DOHH2 (cell line): ENCODE measurements at regions not wholly inside any gene's neighbourhood (a gene's known extent, or its start where the extent isn't known, plus 50 kb on each side); places are given as distances from the start of the nearest gene placed in this dataset.

Experiments used
- H3F3A ChIP-seq: fragments of 200-600 bp; sonication (generic), shearing (Covaris generic); 2 replicates; pipeline ENCODE4 v1.6.0; 2016; ENCODE audit warnings: antibody characterized with exemption, mild to moderate bottlenecking; ENCODE audit not compliant: control insufficient read depth, insufficient read depth
- H3K27ac ChIP-seq: fragments of 200-600 bp; sonication (generic); 2 replicates; pipeline ENCODE4 v1.5.1; 2014; ENCODE audit warnings: low read depth, mild to moderate bottlenecking, low read length, moderate library complexity
- H3K27me3 ChIP-seq: fragments of 200-600 bp; sonication (generic); 2 replicates; pipeline ENCODE4 v1.6.1; 2014; ENCODE audit warnings: mild to moderate bottlenecking, low read length, mixed read lengths; ENCODE audit not compliant: control insufficient read depth
- H3K36me3 ChIP-seq: fragments of 200-600 bp; sonication (generic); 2 replicates; pipeline ENCODE4 v1.6.1; 2014; ENCODE audit warnings: mild to moderate bottlenecking, low read length, moderate library complexity, mixed read lengths; ENCODE audit not compliant: control insufficient read depth
- H3K4me1 ChIP-seq: fragments of 200-600 bp; sonication (generic); 2 replicates; pipeline ENCODE4 v1.6.1; 2014; ENCODE audit warnings: mild to moderate bottlenecking, low read length, mixed read lengths; ENCODE audit not compliant: control insufficient read depth
- H3K4me2 ChIP-seq: fragments of 200-600 bp; sonication (generic); 2 replicates; pipeline ENCODE4 v1.6.0; 2014; ENCODE audit warnings: mild to moderate bottlenecking, low read length, moderate library complexity
- H3K4me3 ChIP-seq: fragments of 200-600 bp; sonication (generic); 2 replicates; pipeline ENCODE4 v1.5.1; 2014; ENCODE audit warnings: mild to moderate bottlenecking, low read length, mixed read lengths
- H3K79me2 ChIP-seq: fragments of 200-600 bp; sonication (generic); 2 replicates; pipeline ENCODE4 v1.6.1; 2014; ENCODE audit warnings: mild to moderate bottlenecking, low read length, mixed read lengths; ENCODE audit not compliant: control insufficient read depth
- H3K9me2 ChIP-seq: fragments of 200-600 bp; sonication (generic); replicated peaks from 2 replicates; pipeline ENCODE4 v1.6.1; 2014; ENCODE audit warnings: mild to moderate bottlenecking, low read length, mixed read lengths; ENCODE audit not compliant: control insufficient read depth
- H3K9me3 ChIP-seq: fragments of 200-600 bp; sonication (generic); 2 replicates; pipeline ENCODE4 v1.6.1; 2014; ENCODE audit warnings: antibody characterized with exemption, low read length, mixed read lengths; ENCODE audit not compliant: control insufficient read depth, insufficient read depth
- H4K20me1 ChIP-seq: fragments of 200-600 bp; sonication (generic); 2 replicates; pipeline ENCODE4 v1.6.0; 2014; ENCODE audit warnings: low read depth, mild to moderate bottlenecking, antibody characterized with exemption, low read length, moderate library complexity; ENCODE audit not compliant: control insufficient read depth, insufficient read depth
- EZH2phosphoT487 ChIP-seq: fragments of 200-600 bp; sonication (generic); IDR thresholded peaks from 2 replicates; pipeline ENCODE4 v1.6.1; 2017; ENCODE audit warnings: borderline replicate concordance, mild to moderate bottlenecking, antibody characterized with exemption, low read length, moderate library complexity, mixed read lengths
- TF ChIP-seq, protein P1 (sequence below): fragments of 200-600 bp; sonication (generic); IDR thresholded peaks from one replicate; pipeline ENCODE4 v1.5.1; 2014; ENCODE audit warnings: antibody characterized with exemption, mild to moderate bottlenecking, low read depth, low read length; ENCODE audit not compliant: poor library complexity, severe bottlenecking

DNA sequence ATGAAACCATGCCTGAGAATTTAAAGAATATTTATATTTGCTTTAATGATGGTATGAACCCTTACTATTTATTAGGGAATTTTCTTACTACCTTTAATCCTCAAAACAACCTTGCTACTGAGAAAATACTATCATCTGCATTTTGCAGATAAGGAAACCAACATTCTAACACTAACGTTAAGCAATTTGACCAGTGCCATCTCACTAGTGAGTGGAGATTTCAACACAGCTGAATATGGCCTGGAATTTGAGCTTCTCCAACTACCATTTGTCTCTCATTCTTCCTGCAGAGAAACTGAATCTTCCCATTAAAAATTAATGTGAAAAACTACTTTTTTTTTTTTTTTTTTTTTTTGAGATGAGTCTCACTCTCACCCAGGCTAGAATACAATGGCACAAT lies 380.9 kb upstream of the SMIM31 start:
- no peaks in the 10 kb centered on the region for H3K4me1 ChIP-seq
- H3K4me3 ChIP-seq = no peak overlapping the region
- H3K4me2 ChIP-seq = no peak overlapping the region
- H3K27ac ChIP-seq = no peak overlapping the region
- H3K27me3 ChIP-seq = no peaks in the 10 kb centered on the region
- no peaks in the 10 kb centered on the region for H3K9me3 ChIP-seq
- TF ChIP-seq EZH2phosphoT487 = no peak
- TF ChIP-seq, protein P1, sequence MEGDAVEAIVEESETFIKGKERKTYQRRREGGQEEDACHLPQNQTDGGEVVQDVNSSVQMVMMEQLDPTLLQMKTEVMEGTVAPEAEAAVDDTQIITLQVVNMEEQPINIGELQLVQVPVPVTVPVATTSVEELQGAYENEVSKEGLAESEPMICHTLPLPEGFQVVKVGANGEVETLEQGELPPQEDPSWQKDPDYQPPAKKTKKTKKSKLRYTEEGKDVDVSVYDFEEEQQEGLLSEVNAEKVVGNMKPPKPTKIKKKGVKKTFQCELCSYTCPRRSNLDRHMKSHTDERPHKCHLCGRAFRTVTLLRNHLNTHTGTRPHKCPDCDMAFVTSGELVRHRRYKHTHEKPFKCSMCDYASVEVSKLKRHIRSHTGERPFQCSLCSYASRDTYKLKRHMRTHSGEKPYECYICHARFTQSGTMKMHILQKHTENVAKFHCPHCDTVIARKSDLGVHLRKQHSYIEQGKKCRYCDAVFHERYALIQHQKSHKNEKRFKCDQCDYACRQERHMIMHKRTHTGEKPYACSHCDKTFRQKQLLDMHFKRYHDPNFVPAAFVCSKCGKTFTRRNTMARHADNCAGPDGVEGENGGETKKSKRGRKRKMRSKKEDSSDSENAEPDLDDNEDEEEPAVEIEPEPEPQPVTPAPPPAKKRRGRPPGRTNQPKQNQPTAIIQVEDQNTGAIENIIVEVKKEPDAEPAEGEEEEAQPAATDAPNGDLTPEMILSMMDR = no peak
- H3K36me3 ChIP-seq = no peaks in the 10 kb centered on the region
- H3K79me2 ChIP-seq = no peaks in the 10 kb centered on the region
- no peaks in the 10 kb centered on the region for H4K20me1 ChIP-seq
- H3K9me2 ChIP-seq = no peaks in the 10 kb centered on the region
- no peaks in the 10 kb centered on the region for H3F3A ChIP-seq

DNA sequence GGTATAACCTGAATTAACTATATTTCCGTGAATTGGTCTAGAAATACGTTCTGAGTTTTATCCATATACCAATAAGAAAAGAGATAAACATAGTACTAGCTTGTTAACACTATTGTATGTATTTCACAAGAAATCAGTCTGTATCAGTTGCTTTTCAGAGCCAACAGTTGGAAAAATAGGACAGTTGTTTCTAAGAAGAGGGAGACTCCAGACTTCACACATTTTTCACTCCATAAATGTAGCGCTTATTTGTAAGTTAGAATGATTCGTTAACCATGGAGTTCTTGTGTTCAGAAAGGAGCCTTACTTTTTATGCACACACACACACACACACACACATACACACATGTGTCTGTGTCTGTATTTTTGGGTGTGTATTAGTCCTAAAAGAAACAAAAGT lies 376.7 kb upstream of the SMIM31 start:
- no peaks in the 10 kb centered on the region for H3K27me3 ChIP-seq
- H3K36me3 ChIP-seq = no peaks in the 10 kb centered on the region
- H4K20me1 ChIP-seq = no peaks in the 10 kb centered on the region
- no peaks in the 10 kb centered on the region for H3K9me2 ChIP-seq
- no peak overlapping the region for H3K4me3 ChIP-seq
- TF ChIP-seq EZH2phosphoT487 = no peak
- TF ChIP-seq, protein P1 = no peak
- no peaks in the 10 kb centered on the region for H3K4me1 ChIP-seq
- H3K79me2 ChIP-seq = no peaks in the 10 kb centered on the region
- no peaks in the 10 kb centered on the region for H3K9me3 ChIP-seq
- H3K27ac ChIP-seq = no peak overlapping the region
- H3K4me2 ChIP-seq = no peak overlapping the region
- no peaks in the 10 kb centered on the region for H3F3A ChIP-seq

DNA sequence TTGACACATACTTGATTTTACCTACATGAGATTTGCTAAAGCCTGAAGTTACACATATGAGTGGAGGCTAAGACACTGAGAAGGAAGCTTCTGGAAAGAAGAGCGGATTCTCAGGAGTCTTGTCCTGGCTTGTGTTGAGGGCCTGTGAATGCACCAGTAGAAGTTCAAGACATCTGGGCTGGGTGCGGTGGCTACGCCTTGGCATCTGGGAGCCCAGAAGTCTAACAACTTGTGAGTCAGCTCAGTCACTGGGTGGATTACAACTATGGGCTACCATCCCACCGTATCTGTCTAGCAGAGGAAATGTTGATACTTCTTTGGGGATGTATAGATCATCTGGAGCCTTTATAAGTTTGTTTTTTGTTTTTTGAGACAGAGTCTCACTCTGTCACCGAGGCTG lies 375.6 kb upstream of the SMIM31 start:
- H3K36me3 ChIP-seq = no peaks in the 10 kb centered on the region
- no peaks in the 10 kb centered on the region for H3F3A ChIP-seq
- H3K9me2 ChIP-seq = no peaks in the 10 kb centered on the region
- H3K27me3 ChIP-seq = no peaks in the 10 kb centered on the region
- H3K27ac ChIP-seq = no peak overlapping the region
- H3K4me3 ChIP-seq = no peak overlapping the region
- H3K4me2 ChIP-seq = no peak overlapping the region
- no peaks in the 10 kb centered on the region for H3K79me2 ChIP-seq
- no peaks in the 10 kb centered on the region for H3K4me1 ChIP-seq
- no peaks in the 10 kb centered on the region for H3K9me3 ChIP-seq
- H4K20me1 ChIP-seq = no peaks in the 10 kb centered on the region
- no peak for TF ChIP-seq EZH2phosphoT487
- TF ChIP-seq, protein P1 = no peak

DNA sequence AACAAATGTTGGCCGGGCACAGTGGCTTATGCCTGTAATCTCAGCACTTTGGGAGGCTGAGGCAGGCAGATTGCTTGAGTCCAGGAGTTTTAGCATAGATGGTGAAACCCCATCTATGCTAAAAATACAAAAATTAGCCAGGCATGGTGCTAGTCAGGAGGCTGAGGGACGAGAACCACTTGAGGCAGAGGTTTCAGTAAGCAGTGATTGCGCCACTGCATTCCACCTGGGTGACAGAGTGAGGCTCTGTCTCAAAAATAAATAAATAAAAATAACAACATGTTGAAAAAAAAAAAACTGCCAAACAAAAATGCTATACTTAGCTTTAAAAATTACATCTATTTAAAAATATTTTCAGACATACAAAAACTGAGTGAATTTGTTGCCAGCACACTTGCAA lies 374.2 kb upstream of the SMIM31 start:
- Histone ChIP-seq H4K20me1 (no peaks in the 10 kb centered on the region), H3K36me3 (no peaks in the 10 kb centered on the region), H3K9me2 (no peaks in the 10 kb centered on the region), H3K4me1 (no peaks in the 10 kb centered on the region), H3K4me2 (no peak overlapping the region), H3K79me2 (no peaks in the 10 kb centered on the region), H3F3A (no peaks in the 10 kb centered on the region), H3K4me3 (no peak overlapping the region), H3K27me3 (no peaks in the 10 kb centered on the region), H3K9me3 (no peaks in the 10 kb centered on the region), H3K27ac (no peak overlapping the region)
- TF ChIP-seq EZH2phosphoT487 = no peak
- TF ChIP-seq, protein P1 = no peak
